ENCODE measurements at regions not wholly inside any gene's neighbourhood (a gene's known extent, or its start where the extent isn't known, plus 50 kb on each side); places are given as distances from the start of the nearest gene placed in this dataset.

DNA sequence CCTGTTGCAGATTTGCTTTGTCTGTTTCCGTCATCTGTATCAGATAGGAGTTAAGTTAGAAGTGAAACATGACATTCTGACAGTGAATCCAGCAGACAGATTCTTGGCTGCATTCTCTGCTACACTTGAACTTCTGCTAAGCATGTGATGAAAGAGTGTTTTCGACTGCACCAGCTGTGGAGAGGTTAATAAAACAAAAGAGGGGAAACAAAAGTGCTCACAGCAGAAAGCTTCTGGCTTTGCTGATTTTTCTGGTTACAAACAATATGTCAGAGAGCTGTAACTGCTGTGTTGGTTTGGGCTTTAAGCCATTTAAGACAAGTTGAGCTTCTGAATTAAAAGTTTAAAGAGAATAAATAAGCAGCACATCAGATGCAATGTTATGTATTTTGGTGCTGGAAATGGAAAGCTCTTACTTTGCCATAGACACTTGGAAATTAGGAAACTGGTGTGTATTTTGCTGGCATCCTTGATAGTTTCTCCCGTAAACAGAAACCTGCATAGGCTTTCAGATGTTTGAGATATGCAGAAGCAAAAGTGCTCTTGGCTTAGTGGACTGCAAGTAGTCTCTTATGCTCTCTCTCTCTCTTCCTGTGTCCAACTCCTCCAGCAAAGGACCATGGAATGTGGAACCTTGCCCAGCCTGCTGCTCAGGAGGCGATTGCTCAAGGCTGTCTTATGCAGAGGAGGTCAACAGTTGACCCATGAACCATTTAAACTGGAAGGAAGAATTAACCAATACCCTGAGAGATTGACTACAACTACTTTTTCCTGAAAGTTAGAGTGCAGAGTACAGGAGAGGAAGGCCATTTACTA is 104.9 kb downstream of the RPS12 start:
- Histone ChIP-seq H3K36me3 (ENCODE audit: control insufficient read depth in 4 of 4, insufficient read depth in 4 of 4, low read length in 4 of 4) (no peaks in the 10 kb centered on the region), H3K27me3 (ENCODE audit: control insufficient read depth in 3 of 3, insufficient read depth in 3 of 3, low read length in 2 of 3) (no peaks in the 10 kb centered on the region), H3K4me3 (no peak overlapping the region), H3K27ac (ENCODE audit: low read depth in 1 of 2, low read length in 1 of 2) (peak overlapping the region in 1 of 2 donors; percentile 51), H3K4me1 (ENCODE audit: control insufficient read depth in 5 of 5, insufficient read depth in 5 of 5, low read length in 5 of 5) (peaks cover 0 to 26% (median 9%) of the 10 kb centered on the region in 5 donors), H3K9me3 (ENCODE audit: control insufficient read depth in 4 of 4, insufficient read depth in 3 of 4, low read length in 3 of 4) (no peaks in the 10 kb centered on the region), H3K9ac (ENCODE audit: insufficient read depth in 1 of 2, low read length in 2 of 2) (no peak overlapping the region)
- 16 to 46% methylated on average over 4 of the region's 4 CpGs for WGBS, 2 donors
- peak; percentile 82 for ATAC-seq (ENCODE audit: insufficient read depth, low FRiP score)
- DNase-seq = peak; percentile 72 to 97 (median 94)
- TF ChIP-seq, protein P1, sequence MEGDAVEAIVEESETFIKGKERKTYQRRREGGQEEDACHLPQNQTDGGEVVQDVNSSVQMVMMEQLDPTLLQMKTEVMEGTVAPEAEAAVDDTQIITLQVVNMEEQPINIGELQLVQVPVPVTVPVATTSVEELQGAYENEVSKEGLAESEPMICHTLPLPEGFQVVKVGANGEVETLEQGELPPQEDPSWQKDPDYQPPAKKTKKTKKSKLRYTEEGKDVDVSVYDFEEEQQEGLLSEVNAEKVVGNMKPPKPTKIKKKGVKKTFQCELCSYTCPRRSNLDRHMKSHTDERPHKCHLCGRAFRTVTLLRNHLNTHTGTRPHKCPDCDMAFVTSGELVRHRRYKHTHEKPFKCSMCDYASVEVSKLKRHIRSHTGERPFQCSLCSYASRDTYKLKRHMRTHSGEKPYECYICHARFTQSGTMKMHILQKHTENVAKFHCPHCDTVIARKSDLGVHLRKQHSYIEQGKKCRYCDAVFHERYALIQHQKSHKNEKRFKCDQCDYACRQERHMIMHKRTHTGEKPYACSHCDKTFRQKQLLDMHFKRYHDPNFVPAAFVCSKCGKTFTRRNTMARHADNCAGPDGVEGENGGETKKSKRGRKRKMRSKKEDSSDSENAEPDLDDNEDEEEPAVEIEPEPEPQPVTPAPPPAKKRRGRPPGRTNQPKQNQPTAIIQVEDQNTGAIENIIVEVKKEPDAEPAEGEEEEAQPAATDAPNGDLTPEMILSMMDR (IDR thresholded peaks at IDR 0.05; ENCODE audit: control extremely low read depth, extremely low read depth) = no peak

DNA sequence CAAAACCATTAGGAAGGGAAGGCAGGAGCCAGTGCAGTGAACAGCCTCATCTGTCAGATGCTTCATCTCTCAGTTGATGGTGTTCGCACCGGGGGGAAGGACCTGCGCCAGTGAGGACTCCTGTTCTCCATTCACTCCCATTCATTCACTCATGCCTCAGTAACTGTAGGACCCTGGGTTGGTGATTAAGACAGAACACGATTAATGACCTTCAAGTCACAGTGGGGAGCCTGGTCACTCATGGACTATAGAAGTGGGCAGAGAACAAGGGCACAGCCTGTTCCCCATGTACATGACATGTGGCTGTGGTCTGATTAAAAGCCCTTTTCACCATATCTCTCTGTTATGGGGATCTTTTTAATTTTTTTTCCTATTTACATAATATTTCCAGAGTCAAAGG is 113.3 kb downstream of the RPS12 start:
- Histone ChIP-seq H3K4me1 (ENCODE audit: control insufficient read depth in 5 of 5, insufficient read depth in 5 of 5, low read length in 5 of 5) (peaks cover 0 to 10% (median 0%) of the 10 kb centered on the region in 5 donors), H3K4me3 (no peak overlapping the region), H3K9me3 (ENCODE audit: control insufficient read depth in 4 of 4, insufficient read depth in 3 of 4, low read length in 3 of 4) (no peaks in the 10 kb centered on the region), H3K36me3 (ENCODE audit: control insufficient read depth in 4 of 4, insufficient read depth in 4 of 4, low read length in 4 of 4) (no peaks in the 10 kb centered on the region), H3K9ac (ENCODE audit: insufficient read depth in 1 of 2, low read length in 2 of 2) (no peak overlapping the region), H3K27ac (ENCODE audit: low read depth in 1 of 2, low read length in 1 of 2) (no peak overlapping the region), H3K27me3 (ENCODE audit: control insufficient read depth in 3 of 3, insufficient read depth in 3 of 3, low read length in 2 of 3) (no peaks in the 10 kb centered on the region)
- DNase-seq (no peak), ATAC-seq (ENCODE audit: insufficient read depth, low FRiP score) (no peak)
- TF ChIP-seq, protein P1 (IDR thresholded peaks at IDR 0.05; ENCODE audit: control extremely low read depth, extremely low read depth) = no peak
- 88 to 92% methylated on average over 4 of the region's 4 CpGs for WGBS, 2 donors

DNA sequence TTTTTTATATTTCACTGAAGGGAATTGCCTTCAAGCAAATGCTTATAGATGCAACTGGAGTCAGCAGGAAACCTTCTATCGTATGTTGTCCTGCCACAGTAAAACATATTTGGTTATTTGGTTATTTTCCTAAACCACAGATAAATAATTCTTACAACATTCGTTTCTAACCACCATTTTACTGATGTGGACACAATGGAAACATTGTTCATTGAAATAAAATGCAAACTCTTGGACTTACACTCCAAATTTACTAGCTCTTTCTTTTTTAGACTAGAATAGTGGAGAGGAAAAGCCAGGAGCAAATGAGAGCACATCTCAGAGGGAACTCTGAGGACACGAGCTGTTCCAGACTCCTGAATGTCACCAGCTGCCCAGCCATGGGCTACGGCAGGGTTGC is 114.8 kb downstream of the RPS12 start:
- no peak overlapping the region for H3K4me3 ChIP-seq
- H3K4me1 ChIP-seq (ENCODE audit: control insufficient read depth in 5 of 5, insufficient read depth in 5 of 5, low read length in 5 of 5) = peaks cover 0 to 19% (median 0%) of the 10 kb centered on the region in 5 donors
- peaks cover 0 to 3% (median 0%) of the 10 kb centered on the region in 3 donors for H3K27me3 ChIP-seq (ENCODE audit: control insufficient read depth in 3 of 3, insufficient read depth in 3 of 3, low read length in 2 of 3)
- TF ChIP-seq, protein P1 (IDR thresholded peaks at IDR 0.05; ENCODE audit: control extremely low read depth, extremely low read depth) = no peak
- DNase-seq = no peak
- H3K9ac ChIP-seq (ENCODE audit: insufficient read depth in 1 of 2, low read length in 2 of 2) = no peak overlapping the region
- H3K36me3 ChIP-seq (ENCODE audit: control insufficient read depth in 4 of 4, insufficient read depth in 4 of 4, low read length in 4 of 4) = no peaks in the 10 kb centered on the region
- H3K27ac ChIP-seq (ENCODE audit: low read depth in 1 of 2, low read length in 1 of 2) = no peak overlapping the region
- H3K9me3 ChIP-seq (ENCODE audit: control insufficient read depth in 4 of 4, insufficient read depth in 3 of 4, low read length in 3 of 4) = no peaks in the 10 kb centered on the region
- no peak for ATAC-seq (ENCODE audit: insufficient read depth, low FRiP score)
- 75 to 85% methylated on average over 4 of the region's 4 CpGs for WGBS, 2 donors
